Caco-2 (cell line): ENCODE measurements at regions not wholly inside any gene's neighbourhood (a gene's known extent, or its start where the extent isn't known, plus 50 kb on each side); places are given as distances from the start of the nearest gene placed in this dataset.

Experiments
- BruUV-seq: library from RNA; stranded (reverse); fragments of 400-500 nt; replicated peaks from 2 replicates; lab custom pipeline; 2021; lab: Mats Ljungman, UMichigan
- CTCF ChIA-PET: fragments of 300-600 bp; sonication (Branson Sonifier 250); formaldehyde crosslinking; loops from one replicate; lab custom pipeline; 2022; ENCODE audit warnings: antibody characterized with exemption; lab: Charles Lee
- POLR2A ChIA-PET: fragments of 300-600 bp; sonication (Branson Sonifier 250); formaldehyde crosslinking; loops from one replicate; lab custom pipeline; 2022; ENCODE audit warnings: antibody characterized with exemption; lab: Charles Lee
- DNase-seq, 2 experiments: peaks; one replicate each; pipeline versions ENCODE4 v3.0.0 to v3.0.0-alpha.2; 2020 to 2022
- H3K27me3 ChIP-seq: replicated peaks from 2 replicates; pipeline ENCODE4 v1.6.0; 2011; ENCODE audit warnings: low read length; ENCODE audit not compliant: control insufficient read depth, insufficient read depth
- H3K36me3 ChIP-seq: 2 replicates; pipeline ENCODE4 v1.5.1; 2011; ENCODE audit warnings: low read length; ENCODE audit not compliant: control insufficient read depth, insufficient read depth
- H3K4me1 ChIP-seq: fragments of 250-450 bp; sonication (Bioruptor Pico); 2 replicates; pipeline ENCODE4 v1.5.1; 2020; ENCODE audit warnings: mild to moderate bottlenecking
- H3K4me3 ChIP-seq: 2 replicates; pipeline ENCODE4 v1.5.1; 2011; ENCODE audit warnings: low read depth, mild to moderate bottlenecking, control low read depth, low read length
- H3K9me3 ChIP-seq: fragments of 250-450 bp; sonication (Bioruptor Pico); 2 replicates; pipeline ENCODE4 v1.5.1; 2020; ENCODE audit warnings: mild to moderate bottlenecking, moderate library complexity
- H3K27ac Mint-ChIP-seq: one replicate; pipeline ENCODE4 v1.8.0; 2022; ENCODE audit warnings: mixed read lengths; ENCODE audit not compliant: unreplicated experiment
- H3K27me3 Mint-ChIP-seq: one replicate; pipeline ENCODE4 v1.8.0; 2022; ENCODE audit warnings: mixed read lengths; ENCODE audit not compliant: insufficient read depth, unreplicated experiment
- H3K36me3 Mint-ChIP-seq: one replicate; pipeline ENCODE4 v1.8.0; 2022; ENCODE audit warnings: mild to moderate bottlenecking, mixed read lengths; ENCODE audit not compliant: insufficient read depth, unreplicated experiment
- H3K4me1 Mint-ChIP-seq: one replicate; pipeline ENCODE4 v1.8.0; 2022; ENCODE audit warnings: low read depth, mixed read lengths; ENCODE audit not compliant: unreplicated experiment
- H3K4me3 Mint-ChIP-seq: one replicate; pipeline ENCODE4 v1.8.0; 2022; ENCODE audit warnings: mild to moderate bottlenecking, moderate library complexity, mixed read lengths; ENCODE audit not compliant: unreplicated experiment
- H3K9me3 Mint-ChIP-seq: one replicate; pipeline ENCODE4 v1.8.0; 2022; ENCODE audit warnings: mixed read lengths; ENCODE audit not compliant: unreplicated experiment
- intact Hi-C: fragments of 100-400 bp; cut with micrococcal nuclease; formaldehyde crosslinking; loops from one replicate; pipeline ENCODE4 v1.10.0; 2022; ENCODE audit not compliant: unreplicated experiment
- TF ChIP-seq, protein P1 (sequence below), 2 experiments: fragments of 200-600 bp in 1 of 2; IDR thresholded peaks; 1 replicate in 1 of 2; 2 replicates in 1 of 2; pipeline versions ENCODE4 v1.5.1 to v1.8.0; 2011 to 2022; ENCODE audit warnings: antibody characterized with exemption in 1 of 2, control low read depth in 1 of 2, inconsistent platforms in 1 of 2, low read depth in 1 of 2, low read length in 1 of 2, mild to moderate bottlenecking in 1 of 2, moderate library complexity in 1 of 2; ENCODE audit not compliant: insufficient read depth in 1 of 2, severe bottlenecking in 1 of 2, unreplicated experiment in 1 of 2

DNA sequence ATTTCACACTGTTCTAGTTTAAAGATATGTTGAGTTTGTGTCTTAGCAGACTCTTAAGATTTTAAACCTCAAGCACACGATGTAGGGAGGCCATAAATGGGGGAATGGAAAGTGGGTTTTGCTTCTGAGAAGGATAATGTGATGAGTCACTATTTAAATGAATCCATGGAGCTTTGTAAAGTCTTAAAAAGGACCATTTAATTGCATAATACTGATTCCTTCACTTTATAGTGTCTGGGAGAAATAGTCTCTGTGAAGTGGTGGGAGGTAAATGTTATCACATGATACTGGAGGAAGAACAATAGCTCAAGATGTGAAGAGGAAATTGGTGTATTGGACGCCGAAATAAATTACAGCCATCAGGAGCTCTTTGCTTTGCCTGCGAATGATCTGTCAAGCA lies 84.0 kb upstream of the MYO3A start:
- no peaks in the 10 kb centered on the region for H3K27me3 ChIP-seq
- Mint-ChIP-seq H3K9me3 (no peaks in the 10 kb centered on the region), H3K27ac (no peak overlapping the region), H3K36me3 (no peaks in the 10 kb centered on the region), H3K27me3 (peaks cover 15% of the 10 kb centered on the region), H3K4me3 (no peak overlapping the region), H3K4me1 (no peaks in the 10 kb centered on the region)
- no peak for DNase-seq
- TF ChIP-seq, protein P1, sequence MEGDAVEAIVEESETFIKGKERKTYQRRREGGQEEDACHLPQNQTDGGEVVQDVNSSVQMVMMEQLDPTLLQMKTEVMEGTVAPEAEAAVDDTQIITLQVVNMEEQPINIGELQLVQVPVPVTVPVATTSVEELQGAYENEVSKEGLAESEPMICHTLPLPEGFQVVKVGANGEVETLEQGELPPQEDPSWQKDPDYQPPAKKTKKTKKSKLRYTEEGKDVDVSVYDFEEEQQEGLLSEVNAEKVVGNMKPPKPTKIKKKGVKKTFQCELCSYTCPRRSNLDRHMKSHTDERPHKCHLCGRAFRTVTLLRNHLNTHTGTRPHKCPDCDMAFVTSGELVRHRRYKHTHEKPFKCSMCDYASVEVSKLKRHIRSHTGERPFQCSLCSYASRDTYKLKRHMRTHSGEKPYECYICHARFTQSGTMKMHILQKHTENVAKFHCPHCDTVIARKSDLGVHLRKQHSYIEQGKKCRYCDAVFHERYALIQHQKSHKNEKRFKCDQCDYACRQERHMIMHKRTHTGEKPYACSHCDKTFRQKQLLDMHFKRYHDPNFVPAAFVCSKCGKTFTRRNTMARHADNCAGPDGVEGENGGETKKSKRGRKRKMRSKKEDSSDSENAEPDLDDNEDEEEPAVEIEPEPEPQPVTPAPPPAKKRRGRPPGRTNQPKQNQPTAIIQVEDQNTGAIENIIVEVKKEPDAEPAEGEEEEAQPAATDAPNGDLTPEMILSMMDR (IDR thresholded peaks at IDR 0.05; ENCODE audit: insufficient read depth in 1 of 2, low read depth in 1 of 2, low read length in 1 of 2, severe bottlenecking in 1 of 2, unreplicated experiment in 1 of 2), result no peak
- H3K9me3 ChIP-seq, result no peaks in the 10 kb centered on the region
- no peaks in the 10 kb centered on the region for H3K36me3 ChIP-seq
- H3K4me3 ChIP-seq, result no peak overlapping the region
- CTCF ChIA-PET, result no interaction called here
- no TSS peak for BruUV-seq
- no peaks in the 10 kb centered on the region for H3K4me1 ChIP-seq
- POLR2A ChIA-PET, result no interaction called here
- intact Hi-C loops, result no loop called here

DNA sequence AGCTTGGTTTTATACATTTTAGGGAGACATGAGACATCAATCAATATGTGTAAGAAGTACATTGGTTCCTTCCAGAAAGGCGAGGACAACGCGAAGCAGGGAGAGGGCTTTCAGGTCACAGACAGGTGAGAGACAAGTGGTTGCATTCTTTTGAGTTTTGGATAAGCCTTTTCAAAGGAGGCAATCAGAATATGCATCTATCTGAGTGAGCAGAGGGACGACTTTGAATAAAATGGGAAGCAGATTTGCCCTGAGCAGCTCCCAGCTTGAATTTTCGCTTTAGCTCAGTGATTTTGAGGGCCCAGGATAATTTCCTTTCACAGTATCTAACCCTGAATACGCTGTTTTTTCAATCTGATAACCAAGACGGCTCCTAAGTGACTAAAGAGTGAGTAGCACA lies 82.5 kb upstream of the MYO3A start:
- TF ChIP-seq, protein P1 (IDR thresholded peaks at IDR 0.05; ENCODE audit: insufficient read depth in 1 of 2, low read depth in 1 of 2, low read length in 1 of 2, severe bottlenecking in 1 of 2, unreplicated experiment in 1 of 2), result no peak
- intact Hi-C loops, result no loop called here
- Mint-ChIP-seq H3K36me3 (no peaks in the 10 kb centered on the region), H3K27ac (no peak overlapping the region), H3K4me1 (no peaks in the 10 kb centered on the region), H3K9me3 (no peaks in the 10 kb centered on the region), H3K4me3 (no peak overlapping the region), H3K27me3 (peaks cover 15% of the 10 kb centered on the region)
- no peak overlapping the region for H3K4me3 ChIP-seq
- ChIA-PET POLR2A (no interaction called here), CTCF (no interaction called here)
- H3K27me3 ChIP-seq, result no peaks in the 10 kb centered on the region
- H3K4me1 ChIP-seq, result no peaks in the 10 kb centered on the region
- no peak for DNase-seq
- no TSS peak for BruUV-seq
- no peaks in the 10 kb centered on the region for H3K9me3 ChIP-seq
- no peaks in the 10 kb centered on the region for H3K36me3 ChIP-seq

DNA sequence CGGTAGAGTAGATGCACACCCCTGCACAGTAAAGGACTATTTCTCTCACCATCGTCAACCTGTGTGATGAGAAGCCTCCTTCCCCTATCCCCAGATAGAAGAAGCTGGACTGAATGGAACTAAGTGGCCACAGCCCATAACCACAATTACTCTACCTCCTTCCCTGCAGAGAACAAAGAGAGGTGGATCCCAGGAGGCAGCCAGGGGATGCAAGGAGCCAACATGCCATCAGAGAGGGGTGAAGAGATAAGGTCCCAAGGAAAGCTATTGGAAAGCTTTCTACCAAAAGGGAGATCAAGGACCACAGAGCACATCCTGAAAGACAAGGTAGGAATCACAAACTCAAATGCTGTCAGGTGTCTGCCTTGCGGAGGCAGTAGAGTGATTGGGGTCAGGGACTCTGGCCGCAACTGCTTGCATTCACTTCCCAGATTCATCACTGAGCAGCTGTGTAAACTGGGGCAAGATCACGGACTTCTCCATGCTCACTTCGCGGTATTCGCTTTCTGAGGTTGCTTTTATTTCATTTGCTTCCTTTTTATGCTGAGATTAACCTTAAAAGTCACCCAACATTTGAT lies 81.6 kb upstream of the MYO3A start:
- ChIA-PET CTCF (no interaction called here), POLR2A (interaction anchor here (0.6 kb wide), 1 partner anchor 170 kb away, joined by 3 read pairs; no protein-coding TSS in a partner anchor)
- Mint-ChIP-seq H3K27ac (no peak overlapping the region), H3K9me3 (no peaks in the 10 kb centered on the region), H3K36me3 (no peaks in the 10 kb centered on the region), H3K4me1 (no peaks in the 10 kb centered on the region), H3K27me3 (peaks cover 19% of the 10 kb centered on the region), H3K4me3 (no peak overlapping the region)
- H3K9me3 ChIP-seq, result no peaks in the 10 kb centered on the region
- no peak overlapping the region for H3K4me3 ChIP-seq
- no peaks in the 10 kb centered on the region for H3K27me3 ChIP-seq
- no peaks in the 10 kb centered on the region for H3K4me1 ChIP-seq
- no peaks in the 10 kb centered on the region for H3K36me3 ChIP-seq
- BruUV-seq, result no TSS peak
- intact Hi-C loops, result no loop called here
- DNase-seq, result no peak
- TF ChIP-seq, protein P1 (IDR thresholded peaks at IDR 0.05; ENCODE audit: insufficient read depth in 1 of 2, low read depth in 1 of 2, low read length in 1 of 2, severe bottlenecking in 1 of 2, unreplicated experiment in 1 of 2), result no peak
